ENCODE measurements at regions not wholly inside any gene's neighbourhood (a gene's known extent, or its start where the extent isn't known, plus 50 kb on each side); places are given as distances from the start of the nearest gene placed in this dataset.

GRCh38 chr9:85157772-85158171, 488.2 kb downstream of the NTRK2 start:
- no peaks in the 10 kb centered on the region for H3K27me3 ChIP-seq (ENCODE audit: insufficient read depth, low read length, poor library complexity)
- ATAC-seq (ENCODE audit: insufficient read depth, low read depth), result no peak
- TF ChIP-seq EZH2 (IDR thresholded peaks at IDR 0.05; ENCODE audit: borderline replicate concordance, low read depth, low read length, severe bottlenecking), result no peak
- no peak for TF ChIP-seq CTCF (IDR thresholded peaks at IDR 0.05; ENCODE audit: borderline replicate concordance, extremely low read depth, low read length, poor library complexity, severe bottlenecking)

GRCh38 chr9:85156652-85157051, 487.1 kb downstream of the NTRK2 start:
- Histone ChIP-seq H3K36me3 (ENCODE audit: insufficient read depth, low read length) (no peaks in the 10 kb centered on the region), H3K9me3 (ENCODE audit: insufficient read depth, low read length, severe bottlenecking) (no peaks in the 10 kb centered on the region), H3K4me3 (ENCODE audit: low read depth in 1 of 2, low read length in 2 of 2) (no peak overlapping the region), H3K27me3 (ENCODE audit: insufficient read depth, low read length, poor library complexity) (no peaks in the 10 kb centered on the region), H3K79me2 (ENCODE audit: insufficient read depth, low read length) (no peaks in the 10 kb centered on the region), H2AFZ (ENCODE audit: low read depth, low read length) (no peak overlapping the region), H3K4me1 (ENCODE audit: insufficient read depth, low read length) (no peaks in the 10 kb centered on the region), H3K27ac (ENCODE audit: low read length) (no peak overlapping the region), H4K20me1 (ENCODE audit: insufficient read depth, low read length) (no peaks in the 10 kb centered on the region), H3K9ac (ENCODE audit: low read depth, low read length) (no peak overlapping the region), H3K4me2 (ENCODE audit: insufficient read depth, low read length) (no peak overlapping the region)
- TF ChIP-seq CTCF (IDR thresholded peaks at IDR 0.05; ENCODE audit: borderline replicate concordance, extremely low read depth, low read length, poor library complexity, severe bottlenecking), result no peak
- ATAC-seq (ENCODE audit: insufficient read depth, low read depth), result no peak
- no peak for DNase-seq

More at GRCh38 chr9:85157772-85158171, 488.2 kb downstream of the NTRK2 start:
- Histone ChIP-seq H3K36me3 (ENCODE audit: insufficient read depth, low read length) (no peaks in the 10 kb centered on the region), H3K9me3 (ENCODE audit: insufficient read depth, low read length, severe bottlenecking) (no peaks in the 10 kb centered on the region), H3K27ac (ENCODE audit: low read length) (no peak overlapping the region), H3K4me1 (ENCODE audit: insufficient read depth, low read length) (no peaks in the 10 kb centered on the region), H2AFZ (ENCODE audit: low read depth, low read length) (no peak overlapping the region), H3K79me2 (ENCODE audit: insufficient read depth, low read length) (no peaks in the 10 kb centered on the region), H3K4me2 (ENCODE audit: insufficient read depth, low read length) (no peak overlapping the region), H3K9ac (ENCODE audit: low read depth, low read length) (no peak overlapping the region), H4K20me1 (ENCODE audit: insufficient read depth, low read length) (no peaks in the 10 kb centered on the region), H3K4me3 (ENCODE audit: low read depth in 1 of 2, low read length in 2 of 2) (no peak overlapping the region)
- no peak for DNase-seq

- H4K20me1 ChIP-seq (ENCODE audit: insufficient read depth, low read length), result no peaks in the 10 kb centered on the region
- H3K9me3 ChIP-seq (ENCODE audit: insufficient read depth, low read length, severe bottlenecking), result no peaks in the 10 kb centered on the region
- no peaks in the 10 kb centered on the region for H3K4me1 ChIP-seq (ENCODE audit: insufficient read depth, low read length)
- H3K27me3 ChIP-seq (ENCODE audit: insufficient read depth, low read length, poor library complexity), result peaks cover 3% of the 10 kb centered on the region
- no peak overlapping the region for H3K4me2 ChIP-seq (ENCODE audit: insufficient read depth, low read length)
- H3K4me3 ChIP-seq (ENCODE audit: low read depth in 1 of 2, low read length in 2 of 2), result no peak overlapping the region
- no peak overlapping the region for H3K27ac ChIP-seq (ENCODE audit: low read length)
- H3K79me2 ChIP-seq (ENCODE audit: insufficient read depth, low read length), result no peaks in the 10 kb centered on the region
- no peak overlapping the region for H2AFZ ChIP-seq (ENCODE audit: low read depth, low read length)
- ATAC-seq (ENCODE audit: insufficient read depth, low read depth), result no peak
- no peaks in the 10 kb centered on the region for H3K36me3 ChIP-seq (ENCODE audit: insufficient read depth, low read length)
- TF ChIP-seq EZH2 (IDR thresholded peaks at IDR 0.05; ENCODE audit: borderline replicate concordance, low read depth, low read length, severe bottlenecking), result no peak
- no peak for TF ChIP-seq CTCF (IDR thresholded peaks at IDR 0.05; ENCODE audit: borderline replicate concordance, extremely low read depth, low read length, poor library complexity, severe bottlenecking)
- no peak overlapping the region for H3K9ac ChIP-seq (ENCODE audit: low read depth, low read length)
- DNase-seq, result no peak
Observed at GRCh38 chr9:85155352-85155751, 485.8 kb downstream of the NTRK2 start.

- Histone ChIP-seq H4K20me1 (ENCODE audit: insufficient read depth, low read length) (no peaks in the 10 kb centered on the region), H3K4me2 (ENCODE audit: insufficient read depth, low read length) (no peak overlapping the region), H2AFZ (ENCODE audit: low read depth, low read length) (no peak overlapping the region), H3K27me3 (ENCODE audit: insufficient read depth, low read length, poor library complexity) (peaks cover 3% of the 10 kb centered on the region), H3K4me1 (ENCODE audit: insufficient read depth, low read length) (no peaks in the 10 kb centered on the region), H3K9me3 (ENCODE audit: insufficient read depth, low read length, severe bottlenecking) (no peaks in the 10 kb centered on the region), H3K4me3 (ENCODE audit: low read depth in 1 of 2, low read length in 2 of 2) (no peak overlapping the region), H3K79me2 (ENCODE audit: insufficient read depth, low read length) (no peaks in the 10 kb centered on the region), H3K27ac (ENCODE audit: low read length) (no peak overlapping the region), H3K36me3 (ENCODE audit: insufficient read depth, low read length) (no peaks in the 10 kb centered on the region), H3K9ac (ENCODE audit: low read depth, low read length) (no peak overlapping the region)
- no peak for DNase-seq
- no peak for TF ChIP-seq CTCF (IDR thresholded peaks at IDR 0.05; ENCODE audit: borderline replicate concordance, extremely low read depth, low read length, poor library complexity, severe bottlenecking)
- TF ChIP-seq EZH2 (IDR thresholded peaks at IDR 0.05; ENCODE audit: borderline replicate concordance, low read depth, low read length, severe bottlenecking), result no peak
- ATAC-seq (ENCODE audit: insufficient read depth, low read depth), result no peak
Observed at GRCh38 chr9:85151741-85152140, 482.2 kb downstream of the NTRK2 start.

Data from DND-41 (cell line).